HG03521 (cell line): ENCODE measurements at regions not wholly inside any gene's neighbourhood (a gene's known extent, or its start where the extent isn't known, plus 50 kb on each side); places are given as distances from the start of the nearest gene placed in this dataset.
"Not testable (repeated sequence)": the region's sequence is repeated elsewhere in the genome, so short reads cannot be mapped to it uniquely, and the experiment has no call there.

Experiments used
- ATAC-seq: cut with Tn5 transposase; IDR thresholded peaks from one replicate; pipeline ENCODE4 v1.9.1; 2021; ENCODE audit warnings: mild to moderate bottlenecking, moderate library complexity; ENCODE audit not compliant: unreplicated experiment

GRCh38 chr9:102941868-102942267 is 53.3 kb upstream of the CYLC2 start:
- no peak for ATAC-seq

GRCh38 chr9:102922526-102922925 is 72.6 kb upstream of the CYLC2 start:
- ATAC-seq = no peak

- no peak for ATAC-seq
Observed at GRCh38 chr9:102911185-102911584, 83.9 kb upstream of the CYLC2 start.

- not testable (repeated sequence) for ATAC-seq
Observed at GRCh38 chr9:102905795-102906194, 89.3 kb upstream of the CYLC2 start.

- ATAC-seq = no peak
Observed at GRCh38 chr9:102892025-102892424, 103.1 kb upstream of the CYLC2 start.

GRCh38 chr9:102888747-102889146 is 106.4 kb upstream of the CYLC2 start:
- not testable (repeated sequence) for ATAC-seq

GRCh38 chr9:102875687-102876086 is 119.4 kb upstream of the CYLC2 start:
- ATAC-seq = no peak

GRCh38 chr9:102867488-102867887 is 127.6 kb upstream of the CYLC2 start:
- no peak for ATAC-seq

GRCh38 chr9:102862478-102862877 is 132.7 kb upstream of the CYLC2 start:
- no peak for ATAC-seq

GRCh38 chr9:102855641-102856040 is 139.5 kb upstream of the CYLC2 start:
- ATAC-seq = no peak

- no peak for ATAC-seq
Observed at GRCh38 chr9:102845827-102846371, 149.2 kb upstream of the CYLC2 start.

- no peak for ATAC-seq
Observed at GRCh38 chr9:102844716-102845115, 150.4 kb upstream of the CYLC2 start.

GRCh38 chr9:102842423-102842822 is 152.7 kb upstream of the CYLC2 start:
- ATAC-seq = no peak

GRCh38 chr9:102841376-102841775 is 153.8 kb upstream of the CYLC2 start:
- no peak for ATAC-seq

GRCh38 chr9:102840335-102840734 is 154.8 kb upstream of the CYLC2 start:
- ATAC-seq = no peak

- no peak for ATAC-seq
Observed at GRCh38 chr9:102832814-102833213, 162.3 kb upstream of the CYLC2 start.

GRCh38 chr9:102796244-102796643 is 198.9 kb upstream of the CYLC2 start:
- no peak for ATAC-seq

GRCh38 chr9:102795532-102795931 is 199.6 kb upstream of the CYLC2 start:
- no peak for ATAC-seq

GRCh38 chr9:102779356-102779755 is 215.8 kb upstream of the CYLC2 start:
- no peak for ATAC-seq

GRCh38 chr9:102778746-102779145 is 216.4 kb upstream of the CYLC2 start:
- no peak for ATAC-seq

- ATAC-seq = no peak
Observed at GRCh38 chr9:102770704-102771103, 224.4 kb upstream of the CYLC2 start.

GRCh38 chr9:102769307-102769706 is 225.8 kb upstream of the CYLC2 start:
- no peak for ATAC-seq

- ATAC-seq = no peak
Observed at GRCh38 chr9:102768002-102768401, 227.1 kb upstream of the CYLC2 start.
